LoVo (cell line): ENCODE measurements at regions not wholly inside any gene's neighbourhood (a gene's known extent, or its start where the extent isn't known, plus 50 kb on each side); places are given as distances from the start of the nearest gene placed in this dataset.

Source experiments
- DNase-seq: peaks from one replicate; pipeline ENCODE4 v3.0.0-alpha.2; 2016; ENCODE audit warnings: low spot score

DNA sequence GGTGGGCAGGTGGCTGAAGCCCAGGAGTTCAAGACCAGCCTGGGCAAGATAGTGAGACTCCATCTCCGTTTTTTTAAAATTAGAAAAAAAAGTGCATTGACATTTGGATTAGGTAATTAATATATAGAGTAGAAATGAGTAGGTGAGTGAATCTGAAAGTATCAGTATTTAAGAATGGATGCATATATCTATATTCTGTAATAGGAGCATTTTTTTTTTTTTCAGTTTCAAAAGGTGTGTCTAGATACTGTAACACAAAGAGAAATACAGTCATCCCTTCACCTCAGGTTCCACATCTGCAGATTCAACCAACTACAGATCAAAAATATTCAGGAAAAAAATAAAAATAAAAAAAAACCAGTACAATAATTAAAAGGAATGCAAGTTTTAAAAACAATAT lies 50.8 kb downstream of the RBM27 start:
- DNase-seq, result no peak

GRCh38 chr5:146273109-146273508 lies 65.5 kb upstream of the POU4F3 start:
- DNase-seq, result no peak

- DNase-seq, result peak; percentile 59
Measured at GRCh38 chr5:146283344-146283761, 55.3 kb upstream of the POU4F3 start.

GRCh38 chr5:146284016-146284415 lies 54.6 kb upstream of the POU4F3 start:
- DNase-seq, result no peak
